GM12892 (cell line): ENCODE measurements at regions not wholly inside any gene's neighbourhood (a gene's known extent, or its start where the extent isn't known, plus 50 kb on each side); places are given as distances from the start of the nearest gene placed in this dataset.

ENCODE experiments used
- POLR2A ChIP-seq: IDR thresholded peaks from 2 replicates; pipeline ENCODE4 v1.6.1; 2011; ENCODE audit warnings: low read depth, low read length, control low read depth
- POLR2AphosphoS5 ChIP-seq: IDR thresholded peaks from 2 replicates; pipeline ENCODE4 v1.6.1; 2011; ENCODE audit warnings: low read depth, low read length, control low read depth
- TAF1 ChIP-seq: IDR thresholded peaks from 2 replicates; pipeline ENCODE4 v1.6.1; 2011; ENCODE audit warnings: low read depth, mild to moderate bottlenecking, control low read depth, low read length, borderline replicate concordance

DNA sequence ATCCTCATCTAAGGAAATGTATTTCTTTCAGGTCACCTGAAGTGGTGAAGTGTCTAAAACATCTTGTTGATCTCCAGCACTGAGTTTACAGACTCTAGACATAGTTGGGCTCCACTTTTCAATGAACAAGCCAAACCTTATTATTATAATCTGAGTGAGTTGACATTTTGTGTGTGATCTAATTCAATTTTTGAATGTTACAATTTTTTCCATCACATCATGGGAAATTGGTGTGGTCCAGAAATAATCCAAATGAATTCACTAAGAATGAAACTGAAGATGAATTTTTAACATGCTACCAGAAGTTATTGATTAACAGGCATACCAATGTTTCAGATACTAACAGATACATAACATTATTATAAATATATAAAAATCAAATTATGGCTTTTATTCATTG lies 75.6 kb upstream of the EFEMP1 start:
- TF ChIP-seq POLR2A (no peak), POLR2AphosphoS5 (no peak), TAF1 (no peak)
